H9 (cell line): ENCODE measurements at regions not wholly inside any gene's neighbourhood (a gene's known extent, or its start where the extent isn't known, plus 50 kb on each side); places are given as distances from the start of the nearest gene placed in this dataset.
"Not testable (repeated sequence)": the region's sequence is repeated elsewhere in the genome, so short reads cannot be mapped to it uniquely, and the experiment has no call there.

ENCODE experiments used
- DNase-seq: peaks from one replicate; pipeline ENCODE4 v3.0.0-alpha.2; 2017
- H2AFZ ChIP-seq: one replicate; pipeline ENCODE4 v1.6.1; 2013; ENCODE audit warnings: mild to moderate bottlenecking, low read length, control low read depth, moderate library complexity
- H2AK5ac ChIP-seq: 2 replicates; pipeline ENCODE4 v1.6.1; 2013; ENCODE audit warnings: low read length, control low read depth, mixed read lengths; ENCODE audit not compliant: insufficient read length
- H2BK120ac ChIP-seq: one replicate; pipeline ENCODE4 v1.6.1; 2013; ENCODE audit warnings: low read depth, mild to moderate bottlenecking, low read length, control low read depth, inconsistent platforms; ENCODE audit not compliant: poor library complexity, severe bottlenecking
- H2BK12ac ChIP-seq: 2 replicates; pipeline ENCODE4 v1.6.1; 2013; ENCODE audit warnings: low read length, control low read depth, mixed read lengths, low read depth; ENCODE audit not compliant: insufficient read length
- H2BK15ac ChIP-seq: 2 replicates; pipeline ENCODE4 v1.6.1; 2013; ENCODE audit warnings: low read depth, low read length, control low read depth
- H2BK20ac ChIP-seq: one replicate; pipeline ENCODE4 v1.6.1; 2013; ENCODE audit warnings: low read depth, mild to moderate bottlenecking, low read length, control low read depth, inconsistent platforms; ENCODE audit not compliant: poor library complexity, severe bottlenecking
- H2BK5ac ChIP-seq: 2 replicates; pipeline ENCODE4 v1.6.1; 2013; ENCODE audit warnings: low read length, control low read depth, mixed read lengths; ENCODE audit not compliant: insufficient read length
- H3K14ac ChIP-seq: 2 replicates; pipeline ENCODE4 v1.6.1; 2013; ENCODE audit warnings: low read length, control low read depth; ENCODE audit not compliant: insufficient read depth
- H3K18ac ChIP-seq: 2 replicates; pipeline ENCODE4 v1.6.1; 2013; ENCODE audit warnings: low read depth, mild to moderate bottlenecking, mixed read lengths, low read length, control low read depth; ENCODE audit not compliant: insufficient read length
- H3K23ac ChIP-seq: 2 replicates; pipeline ENCODE4 v1.6.1; 2013; ENCODE audit warnings: low read length, control low read depth, mixed read lengths, low read depth; ENCODE audit not compliant: insufficient read length
- H3K23me2 ChIP-seq: 2 replicates; pipeline ENCODE4 v1.6.1; 2013; ENCODE audit warnings: low read depth, mild to moderate bottlenecking, mixed read lengths, low read length, control low read depth; ENCODE audit not compliant: insufficient read length, poor library complexity, severe bottlenecking
- H3K27ac ChIP-seq: 2 replicates; pipeline ENCODE4 v1.5.1; 2013; ENCODE audit warnings: low read length, control low read depth, mixed read lengths, low read depth; ENCODE audit not compliant: insufficient read length
- H3K27me3 ChIP-seq: 2 replicates; pipeline ENCODE4 v1.6.1; 2013; ENCODE audit warnings: low read length, control low read depth, inconsistent platforms; ENCODE audit not compliant: insufficient read depth
- H3K4ac ChIP-seq: 2 replicates; pipeline ENCODE4 v1.6.1; 2013; ENCODE audit warnings: low read depth, mild to moderate bottlenecking, control low read depth, inconsistent platforms, low read length, moderate library complexity
- H3K4me1 ChIP-seq: 2 replicates; pipeline ENCODE4 v1.6.1; 2013; ENCODE audit warnings: low read length, control low read depth, inconsistent platforms; ENCODE audit not compliant: insufficient read depth
- H3K4me2 ChIP-seq: 2 replicates; pipeline ENCODE4 v1.6.1; 2013; ENCODE audit warnings: low read length, control low read depth, mixed read lengths; ENCODE audit not compliant: insufficient read length, insufficient read depth
- H3K56ac ChIP-seq: 2 replicates; pipeline ENCODE4 v1.6.1; 2013; ENCODE audit warnings: low read depth, mild to moderate bottlenecking, mixed read lengths, low read length, control low read depth; ENCODE audit not compliant: insufficient read length
- H3K79me1 ChIP-seq: 2 replicates; pipeline ENCODE4 v1.6.1; 2013; ENCODE audit warnings: low read depth, mild to moderate bottlenecking, moderate library complexity, low read length, control low read depth, inconsistent platforms; ENCODE audit not compliant: insufficient read depth, poor library complexity, severe bottlenecking
- H3K79me2 ChIP-seq: 2 replicates; pipeline ENCODE4 v1.6.1; 2013; ENCODE audit warnings: low read length, control low read depth, inconsistent platforms; ENCODE audit not compliant: insufficient read depth
- H3K9ac ChIP-seq: 2 replicates; pipeline ENCODE4 v1.6.1; 2013; ENCODE audit warnings: low read length, control low read depth, mixed read lengths; ENCODE audit not compliant: insufficient read length; ENCODE audit errors: extremely low read depth
- H3K9me3 ChIP-seq: one replicate; pipeline ENCODE4 v1.6.1; 2013; ENCODE audit warnings: low read depth, low read length, inconsistent platforms; ENCODE audit not compliant: control insufficient read depth
- H3T11ph ChIP-seq: one replicate; pipeline ENCODE4 v1.6.1; 2013; ENCODE audit warnings: mild to moderate bottlenecking, low read length, control low read depth, inconsistent platforms
- H4K20me1 ChIP-seq: one replicate; pipeline ENCODE4 v1.6.1; 2013; ENCODE audit not compliant: control insufficient read depth, insufficient read length, insufficient read depth
- H4K5ac ChIP-seq: 2 replicates; pipeline ENCODE4 v1.6.1; 2013; ENCODE audit warnings: low read depth, mild to moderate bottlenecking, mixed read lengths, low read length, control low read depth; ENCODE audit not compliant: insufficient read length
- H4K8ac ChIP-seq: replicated peaks from 2 replicates; pipeline ENCODE4 v1.6.1; 2013; ENCODE audit warnings: low read length, control low read depth, mixed read lengths, low read depth; ENCODE audit not compliant: insufficient read length
- H4K91ac ChIP-seq: 2 replicates; pipeline ENCODE4 v1.6.1; 2013; ENCODE audit warnings: low read depth, mild to moderate bottlenecking, moderate library complexity, mixed read lengths, low read length, control low read depth; ENCODE audit not compliant: insufficient read length
- H3K27ac Mint-ChIP-seq, 3 experiments: 2 replicates in 2 of 3; 3 replicates in 1 of 3; pipeline ENCODE4 v1.8.0; 2020 to 2021; ENCODE audit warnings: mixed read lengths in 3 of 3, mild to moderate bottlenecking in 1 of 3, moderate library complexity in 1 of 3
- H3K27me3 Mint-ChIP-seq: 2 replicates; pipeline ENCODE4 v1.8.0; 2021; ENCODE audit warnings: low read depth, mild to moderate bottlenecking, moderate library complexity, mixed read lengths
- H3K36me3 Mint-ChIP-seq, 3 experiments: 2 replicates in 2 of 3; 3 replicates in 1 of 3; pipeline ENCODE4 v1.8.0; 2020 to 2021; ENCODE audit warnings: low read depth in 3 of 3, mixed read lengths in 3 of 3; ENCODE audit not compliant: insufficient read depth in 1 of 3
- H3K4me1 Mint-ChIP-seq, 2 experiments: 2 replicates each; pipeline ENCODE4 v1.8.0; 2020; ENCODE audit warnings: mixed read lengths in 2 of 2
- H3K4me3 Mint-ChIP-seq, 2 experiments: 2 replicates in 1 of 2; 3 replicates in 1 of 2; pipeline ENCODE4 v1.8.0; 2020 to 2021; ENCODE audit warnings: mild to moderate bottlenecking in 2 of 2, mixed read lengths in 2 of 2, moderate library complexity in 1 of 2
- H3K9me3 Mint-ChIP-seq, 2 experiments: 2 replicates in 1 of 2; 3 replicates in 1 of 2; pipeline ENCODE4 v1.8.0; 2020; ENCODE audit warnings: mild to moderate bottlenecking in 2 of 2, mixed read lengths in 2 of 2, moderate library complexity in 1 of 2
- WGBS: extraction: QIAGEN DNeasy Blood & Tissue Kit; methylation state at CpG from one replicate; pipeline ENCODE4 v1.1.7; 2013; ENCODE audit warnings: missing lambda C conversion rate, low lambda C conversion rate, mixed read lengths; ENCODE audit not compliant: insufficient read length; ENCODE audit errors: extremely low coverage; 5-methylcytosine and 5-hydroxymethylcytosine counted together

GRCh38 chr14:106719880-106720279, 1193.5 kb downstream of the TMEM121 start:
- H3K27me3 Mint-ChIP-seq, H3K27ac ChIP-seq, H3K56ac ChIP-seq, H3K9ac ChIP-seq, H3K27me3 ChIP-seq, H2BK120ac ChIP-seq, H3K79me2 ChIP-seq, H3K4ac ChIP-seq, H4K20me1 ChIP-seq, H4K5ac ChIP-seq, H3K27ac Mint-ChIP-seq, H4K91ac ChIP-seq, H3K18ac ChIP-seq, H2BK12ac ChIP-seq, H3K23me2 ChIP-seq, H2BK20ac ChIP-seq, H3K23ac ChIP-seq, H3T11ph ChIP-seq, H3K4me3 Mint-ChIP-seq, H2BK5ac ChIP-seq, H3K4me2 ChIP-seq, H3K4me1 Mint-ChIP-seq, H3K9me3 ChIP-seq, H2AFZ ChIP-seq, H3K14ac ChIP-seq, H3K36me3 Mint-ChIP-seq, H2AK5ac ChIP-seq, H2BK15ac ChIP-seq, H3K4me1 ChIP-seq, DNase-seq, H3K79me1 ChIP-seq, H4K8ac ChIP-seq, H3K9me3 Mint-ChIP-seq: not testable (repeated sequence)
- WGBS: no CpG with 5 or more reads among the region's 2 CpGs

- H3K9me3 Mint-ChIP-seq, H2AK5ac ChIP-seq: not testable (repeated sequence)
Observed at GRCh38 chr14:106721926-106722325, 1195.5 kb downstream of the TMEM121 start.

More at GRCh38 chr14:106721926-106722325, 1195.5 kb downstream of the TMEM121 start:
- not testable (repeated sequence) for H3K36me3 Mint-ChIP-seq, H3K23me2 ChIP-seq, H3K23ac ChIP-seq, H3K14ac ChIP-seq, H3K79me2 ChIP-seq, H2BK12ac ChIP-seq, H3K4me1 ChIP-seq, H3K4me2 ChIP-seq, H3T11ph ChIP-seq, DNase-seq, H3K56ac ChIP-seq, H3K4me3 Mint-ChIP-seq, H3K27me3 ChIP-seq, H3K18ac ChIP-seq, H3K27me3 Mint-ChIP-seq, H4K20me1 ChIP-seq, H3K9ac ChIP-seq, H4K8ac ChIP-seq, H3K4me1 Mint-ChIP-seq, H2BK20ac ChIP-seq, H3K9me3 ChIP-seq, H2AFZ ChIP-seq, H3K79me1 ChIP-seq, H4K5ac ChIP-seq, H3K4ac ChIP-seq, H3K27ac ChIP-seq, H2BK5ac ChIP-seq, H3K27ac Mint-ChIP-seq, H4K91ac ChIP-seq, H2BK120ac ChIP-seq, H2BK15ac ChIP-seq
- no CpG with 5 or more reads among the region's 4 CpGs for WGBS
